Caco-2 (cell line): ENCODE measurements at regions not wholly inside any gene's neighbourhood (a gene's known extent, or its start where the extent isn't known, plus 50 kb on each side); places are given as distances from the start of the nearest gene placed in this dataset.

ENCODE experiments used
- BruUV-seq: library from RNA; stranded (reverse); fragments of 400-500 nt; replicated peaks from 2 replicates; lab custom pipeline; 2021; lab: Mats Ljungman, UMichigan
- CTCF ChIA-PET: fragments of 300-600 bp; sonication (Branson Sonifier 250); formaldehyde crosslinking; loops from one replicate; lab custom pipeline; 2022; ENCODE audit warnings: antibody characterized with exemption; lab: Charles Lee
- POLR2A ChIA-PET: fragments of 300-600 bp; sonication (Branson Sonifier 250); formaldehyde crosslinking; loops from one replicate; lab custom pipeline; 2022; ENCODE audit warnings: antibody characterized with exemption; lab: Charles Lee
- DNase-seq, 2 experiments: peaks; one replicate each; pipeline versions ENCODE4 v3.0.0 to v3.0.0-alpha.2; 2020 to 2022
- H3K27me3 ChIP-seq: replicated peaks from 2 replicates; pipeline ENCODE4 v1.6.0; 2011; ENCODE audit warnings: low read length; ENCODE audit not compliant: control insufficient read depth, insufficient read depth
- H3K36me3 ChIP-seq: 2 replicates; pipeline ENCODE4 v1.5.1; 2011; ENCODE audit warnings: low read length; ENCODE audit not compliant: control insufficient read depth, insufficient read depth
- H3K4me1 ChIP-seq: fragments of 250-450 bp; sonication (Bioruptor Pico); 2 replicates; pipeline ENCODE4 v1.5.1; 2020; ENCODE audit warnings: mild to moderate bottlenecking
- H3K4me3 ChIP-seq: 2 replicates; pipeline ENCODE4 v1.5.1; 2011; ENCODE audit warnings: low read depth, mild to moderate bottlenecking, control low read depth, low read length
- H3K9me3 ChIP-seq: fragments of 250-450 bp; sonication (Bioruptor Pico); 2 replicates; pipeline ENCODE4 v1.5.1; 2020; ENCODE audit warnings: mild to moderate bottlenecking, moderate library complexity
- H3K27ac Mint-ChIP-seq: one replicate; pipeline ENCODE4 v1.8.0; 2022; ENCODE audit warnings: mixed read lengths; ENCODE audit not compliant: unreplicated experiment
- H3K27me3 Mint-ChIP-seq: one replicate; pipeline ENCODE4 v1.8.0; 2022; ENCODE audit warnings: mixed read lengths; ENCODE audit not compliant: insufficient read depth, unreplicated experiment
- H3K36me3 Mint-ChIP-seq: one replicate; pipeline ENCODE4 v1.8.0; 2022; ENCODE audit warnings: mild to moderate bottlenecking, mixed read lengths; ENCODE audit not compliant: insufficient read depth, unreplicated experiment
- H3K4me1 Mint-ChIP-seq: one replicate; pipeline ENCODE4 v1.8.0; 2022; ENCODE audit warnings: low read depth, mixed read lengths; ENCODE audit not compliant: unreplicated experiment
- H3K4me3 Mint-ChIP-seq: one replicate; pipeline ENCODE4 v1.8.0; 2022; ENCODE audit warnings: mild to moderate bottlenecking, moderate library complexity, mixed read lengths; ENCODE audit not compliant: unreplicated experiment
- H3K9me3 Mint-ChIP-seq: one replicate; pipeline ENCODE4 v1.8.0; 2022; ENCODE audit warnings: mixed read lengths; ENCODE audit not compliant: unreplicated experiment
- CTCF ChIP-seq, 2 experiments: fragments of 200-600 bp in 1 of 2; IDR thresholded peaks; 1 replicate in 1 of 2; 2 replicates in 1 of 2; pipeline versions ENCODE4 v1.5.1 to v1.8.0; 2011 to 2022; ENCODE audit warnings: antibody characterized with exemption in 1 of 2, control low read depth in 1 of 2, inconsistent platforms in 1 of 2, low read depth in 1 of 2, low read length in 1 of 2, mild to moderate bottlenecking in 1 of 2, moderate library complexity in 1 of 2; ENCODE audit not compliant: insufficient read depth in 1 of 2, severe bottlenecking in 1 of 2, unreplicated experiment in 1 of 2
- intact Hi-C: fragments of 100-400 bp; cut with micrococcal nuclease; formaldehyde crosslinking; loops from one replicate; pipeline ENCODE4 v1.10.0; 2022; ENCODE audit not compliant: unreplicated experiment

GRCh38 chr4:121574618-121575017, 122.2 kb downstream of the ANXA5 start:
- Histone ChIP-seq H3K9me3 (no peaks in the 10 kb centered on the region), H3K4me3 (no peak overlapping the region), H3K4me1 (no peaks in the 10 kb centered on the region), H3K27me3 (no peaks in the 10 kb centered on the region), H3K36me3 (no peaks in the 10 kb centered on the region)
- DNase-seq, result no peak
- intact Hi-C loops, result no loop called here
- Mint-ChIP-seq H3K4me3 (no peak overlapping the region), H3K9me3 (no peaks in the 10 kb centered on the region), H3K36me3 (no peaks in the 10 kb centered on the region), H3K27ac (no peak overlapping the region), H3K4me1 (no peaks in the 10 kb centered on the region), H3K27me3 (peaks cover 8% of the 10 kb centered on the region)
- CTCF ChIA-PET, result no interaction called here
- BruUV-seq, result no TSS peak
- no peak for TF ChIP-seq CTCF (IDR thresholded peaks at IDR 0.05; ENCODE audit: insufficient read depth in 1 of 2, low read depth in 1 of 2, low read length in 1 of 2, severe bottlenecking in 1 of 2, unreplicated experiment in 1 of 2)
- POLR2A ChIA-PET, result no interaction called here

GRCh38 chr4:121567748-121568147, 129.0 kb downstream of the ANXA5 start:
- H3K4me1 Mint-ChIP-seq, result no peaks in the 10 kb centered on the region
- peaks cover 5% of the 10 kb centered on the region for H3K27me3 Mint-ChIP-seq
- ChIA-PET POLR2A (no interaction called here), CTCF (no interaction called here)
- TF ChIP-seq CTCF (IDR thresholded peaks at IDR 0.05; ENCODE audit: insufficient read depth in 1 of 2, low read depth in 1 of 2, low read length in 1 of 2, severe bottlenecking in 1 of 2, unreplicated experiment in 1 of 2), result no peak
- no peak overlapping the region for H3K4me3 Mint-ChIP-seq
- Histone ChIP-seq H3K36me3 (no peaks in the 10 kb centered on the region), H3K4me3 (no peak overlapping the region), H3K4me1 (no peaks in the 10 kb centered on the region), H3K27me3 (no peaks in the 10 kb centered on the region), H3K9me3 (no peaks in the 10 kb centered on the region)
- no peaks in the 10 kb centered on the region for H3K9me3 Mint-ChIP-seq
- H3K27ac Mint-ChIP-seq, result no peak overlapping the region
- intact Hi-C loops, result no loop called here
- no peak for DNase-seq
- BruUV-seq, result no TSS peak
- no peaks in the 10 kb centered on the region for H3K36me3 Mint-ChIP-seq

- no peak overlapping the region for H3K4me3 Mint-ChIP-seq
- TF ChIP-seq CTCF (IDR thresholded peaks at IDR 0.05; ENCODE audit: insufficient read depth in 1 of 2, low read depth in 1 of 2, low read length in 1 of 2, severe bottlenecking in 1 of 2, unreplicated experiment in 1 of 2), result no peak
- intact Hi-C loops, result no loop called here
- H3K9me3 Mint-ChIP-seq, result no peaks in the 10 kb centered on the region
- no peak overlapping the region for H3K27ac Mint-ChIP-seq
- Histone ChIP-seq H3K4me3 (no peak overlapping the region), H3K4me1 (no peaks in the 10 kb centered on the region), H3K36me3 (no peaks in the 10 kb centered on the region), H3K27me3 (no peaks in the 10 kb centered on the region), H3K9me3 (no peaks in the 10 kb centered on the region)
- peaks cover 12% of the 10 kb centered on the region for H3K27me3 Mint-ChIP-seq
- H3K36me3 Mint-ChIP-seq, result no peaks in the 10 kb centered on the region
- no peak for DNase-seq
- CTCF ChIA-PET, result no interaction called here
- BruUV-seq, result no TSS peak
- no peaks in the 10 kb centered on the region for H3K4me1 Mint-ChIP-seq
- POLR2A ChIA-PET, result no interaction called here
These were observed 131.9 kb downstream of the ANXA5 start for GRCh38 chr4:121564840-121565375.
